ENCODE measurements at regions not wholly inside any gene's neighbourhood (a gene's known extent, or its start where the extent isn't known, plus 50 kb on each side); places are given as distances from the start of the nearest gene placed in this dataset.
"Not testable (repeated sequence)": the region's sequence is repeated elsewhere in the genome, so short reads cannot be mapped to it uniquely, and the experiment has no call there.

DNA sequence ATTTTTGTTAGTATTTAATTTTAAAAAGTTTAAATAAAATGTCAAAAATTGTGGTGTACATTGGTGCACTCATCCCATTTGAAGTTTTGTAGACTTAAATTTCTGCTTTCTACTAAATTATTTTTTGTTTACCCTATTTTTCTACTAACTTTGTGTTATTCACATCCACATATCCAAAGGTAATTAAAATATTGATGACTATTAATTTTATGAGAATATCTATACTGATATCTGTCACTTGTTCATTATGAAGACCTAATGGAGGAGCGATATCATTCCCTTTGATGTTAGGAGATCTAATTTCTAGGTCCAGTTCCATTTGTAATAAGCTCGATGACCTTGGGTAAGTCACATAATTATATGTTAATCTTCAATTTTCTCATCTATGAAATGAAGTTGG is 325.7 kb upstream of the STXBP6 start:
- Mint-ChIP-seq H3K36me3 (no peaks in the 10 kb centered on the region), H3K4me1 (no peaks in the 10 kb centered on the region), H3K27ac (no peak overlapping the region), H3K4me3 (no peak overlapping the region), H3K9me3 (peaks cover 2 to 3% of the 10 kb centered on the region in 2 donors), H3K27me3 (ENCODE audit: low read depth in 2 of 2) (peaks cover 7 to 37% of the 10 kb centered on the region in 2 donors)
- ATAC-seq (no peak), DNase-seq (no peak)
- WGBS (ENCODE audit: insufficient coverage): no CpG with 5 or more reads among the region's 2 CpGs
- no peak overlapping the region for H3K27ac ChIP-seq (ENCODE audit: low read length)
- TF ChIP-seq, protein P1, sequence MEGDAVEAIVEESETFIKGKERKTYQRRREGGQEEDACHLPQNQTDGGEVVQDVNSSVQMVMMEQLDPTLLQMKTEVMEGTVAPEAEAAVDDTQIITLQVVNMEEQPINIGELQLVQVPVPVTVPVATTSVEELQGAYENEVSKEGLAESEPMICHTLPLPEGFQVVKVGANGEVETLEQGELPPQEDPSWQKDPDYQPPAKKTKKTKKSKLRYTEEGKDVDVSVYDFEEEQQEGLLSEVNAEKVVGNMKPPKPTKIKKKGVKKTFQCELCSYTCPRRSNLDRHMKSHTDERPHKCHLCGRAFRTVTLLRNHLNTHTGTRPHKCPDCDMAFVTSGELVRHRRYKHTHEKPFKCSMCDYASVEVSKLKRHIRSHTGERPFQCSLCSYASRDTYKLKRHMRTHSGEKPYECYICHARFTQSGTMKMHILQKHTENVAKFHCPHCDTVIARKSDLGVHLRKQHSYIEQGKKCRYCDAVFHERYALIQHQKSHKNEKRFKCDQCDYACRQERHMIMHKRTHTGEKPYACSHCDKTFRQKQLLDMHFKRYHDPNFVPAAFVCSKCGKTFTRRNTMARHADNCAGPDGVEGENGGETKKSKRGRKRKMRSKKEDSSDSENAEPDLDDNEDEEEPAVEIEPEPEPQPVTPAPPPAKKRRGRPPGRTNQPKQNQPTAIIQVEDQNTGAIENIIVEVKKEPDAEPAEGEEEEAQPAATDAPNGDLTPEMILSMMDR (IDR thresholded peaks at IDR 0.05): no peak
- H3K36me3 ChIP-seq (ENCODE audit: control insufficient read depth, insufficient read depth, low read length): no peaks in the 10 kb centered on the region
- H3K9me3 ChIP-seq (ENCODE audit: control insufficient read depth, insufficient read depth, low read length): no peaks in the 10 kb centered on the region
- no peaks in the 10 kb centered on the region for H3K27me3 ChIP-seq (ENCODE audit: control insufficient read depth, insufficient read depth, low read length)
- H3K4me3 ChIP-seq (ENCODE audit: low read length): no peak overlapping the region
- intact Hi-C loops (cut with micrococcal nuclease): no loop called here
- H3K4me1 ChIP-seq (ENCODE audit: control insufficient read depth, insufficient read depth, low read length): no peaks in the 10 kb centered on the region

DNA sequence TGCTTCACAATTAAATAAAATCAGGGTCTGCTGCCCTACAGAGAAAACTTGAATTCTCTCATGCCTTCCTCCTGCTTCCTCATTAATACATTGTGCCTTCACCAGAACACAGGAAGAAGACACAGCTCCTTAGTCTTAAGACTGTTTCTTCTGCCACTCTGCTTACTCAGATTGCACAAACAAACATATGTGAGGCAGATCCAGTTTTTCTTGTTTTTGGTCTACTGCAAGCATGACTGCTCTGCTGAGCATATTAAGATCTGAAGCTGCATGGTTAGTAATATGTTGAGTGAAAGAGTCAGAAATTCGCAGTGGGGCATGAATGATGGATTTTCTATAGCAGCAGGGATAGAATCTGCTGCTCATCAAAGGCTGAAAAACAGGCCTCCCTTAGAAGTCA is 321.1 kb upstream of the STXBP6 start:
- Mint-ChIP-seq H3K4me1 (no peaks in the 10 kb centered on the region), H3K9me3 (peaks cover 4 to 7% of the 10 kb centered on the region in 2 donors), H3K27ac (no peak overlapping the region), H3K4me3 (no peak overlapping the region), H3K36me3 (no peaks in the 10 kb centered on the region), H3K27me3 (ENCODE audit: low read depth in 2 of 2) (peaks cover 0 to 2% of the 10 kb centered on the region in 2 donors)
- TF ChIP-seq, protein P1 (IDR thresholded peaks at IDR 0.05): no peak
- H3K4me3 ChIP-seq (ENCODE audit: low read length): no peak overlapping the region
- H3K4me1 ChIP-seq (ENCODE audit: control insufficient read depth, insufficient read depth, low read length): no peaks in the 10 kb centered on the region
- WGBS (ENCODE audit: insufficient coverage): 92% methylated on average over 1 of the region's 1 CpG
- no peaks in the 10 kb centered on the region for H3K9me3 ChIP-seq (ENCODE audit: control insufficient read depth, insufficient read depth, low read length)
- ATAC-seq: no peak
- no peaks in the 10 kb centered on the region for H3K27me3 ChIP-seq (ENCODE audit: control insufficient read depth, insufficient read depth, low read length)
- no peak for DNase-seq
- intact Hi-C loops (cut with micrococcal nuclease): no loop called here
- H3K36me3 ChIP-seq (ENCODE audit: control insufficient read depth, insufficient read depth, low read length): no peaks in the 10 kb centered on the region
- H3K27ac ChIP-seq (ENCODE audit: low read length): no peak overlapping the region

DNA sequence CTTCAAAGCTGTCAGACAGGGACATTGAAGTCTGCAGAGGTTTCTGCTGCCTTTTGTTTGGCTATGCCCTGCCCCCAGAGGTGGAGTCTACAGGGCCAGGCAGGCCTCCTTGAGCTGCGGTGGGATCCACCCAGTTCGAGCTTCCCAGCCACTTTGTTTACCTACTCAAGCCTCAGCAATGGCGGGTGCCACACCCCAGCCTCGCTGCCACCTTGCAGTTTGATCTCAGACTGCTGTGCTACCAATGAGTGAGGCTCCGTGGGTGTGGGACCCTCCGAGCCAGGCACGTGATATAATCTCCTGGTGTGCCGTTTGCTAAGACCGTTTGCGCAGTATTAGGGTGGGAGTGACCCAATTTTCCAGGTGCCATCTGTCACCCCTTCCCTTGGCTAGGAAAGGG is 320.1 kb upstream of the STXBP6 start:
- H3K9me3 Mint-ChIP-seq; H3K36me3 ChIP-seq (ENCODE audit: control insufficient read depth, insufficient read depth, low read length); DNase-seq; H3K36me3 Mint-ChIP-seq; H3K27me3 ChIP-seq (ENCODE audit: control insufficient read depth, insufficient read depth, low read length); H3K4me3 Mint-ChIP-seq; H3K27ac ChIP-seq (ENCODE audit: low read length); intact Hi-C loops (cut with micrococcal nuclease); H3K4me1 Mint-ChIP-seq; ATAC-seq; H3K9me3 ChIP-seq (ENCODE audit: control insufficient read depth, insufficient read depth, low read length); H3K4me1 ChIP-seq (ENCODE audit: control insufficient read depth, insufficient read depth, low read length); H3K27me3 Mint-ChIP-seq (ENCODE audit: low read depth in 2 of 2); H3K4me3 ChIP-seq (ENCODE audit: low read length); H3K27ac Mint-ChIP-seq: not testable (repeated sequence)
- 88% methylated on average over 10 of the region's 10 CpGs for WGBS (ENCODE audit: insufficient coverage)

DNA sequence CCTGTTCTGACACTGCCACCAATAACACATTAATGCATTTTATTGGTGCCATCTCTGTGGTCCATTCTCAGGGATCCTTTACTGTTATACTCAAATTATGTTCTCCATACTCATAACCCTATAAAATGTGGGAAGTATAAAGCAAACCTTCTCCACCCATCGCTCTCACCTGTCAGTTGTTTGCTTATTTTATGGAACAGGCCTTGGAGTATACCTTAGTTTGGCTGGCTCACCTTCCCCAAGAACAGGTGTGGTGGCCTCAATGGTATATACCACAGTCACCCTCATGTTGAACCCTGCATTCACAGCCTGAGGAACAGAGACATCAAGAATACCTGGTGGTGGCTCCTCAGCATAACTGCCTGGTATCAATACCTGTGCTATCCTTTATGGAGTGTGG is 308.4 kb upstream of the STXBP6 start:
- no peak for ATAC-seq

More for the DNA sequence above, 308.4 kb upstream of the STXBP6 start:
- no peaks in the 10 kb centered on the region for H3K9me3 ChIP-seq (ENCODE audit: control insufficient read depth, insufficient read depth, low read length)
- no peaks in the 10 kb centered on the region for H3K4me1 Mint-ChIP-seq
- H3K27me3 Mint-ChIP-seq (ENCODE audit: low read depth in 2 of 2): peaks cover 4 to 9% of the 10 kb centered on the region in 2 donors
- WGBS (ENCODE audit: insufficient coverage): 67% methylated on average over 1 of the region's 1 CpG
- no peak overlapping the region for H3K4me3 ChIP-seq (ENCODE audit: low read length)
- H3K27ac ChIP-seq (ENCODE audit: low read length): no peak overlapping the region
- H3K9me3 Mint-ChIP-seq: peaks cover 2 to 8% of the 10 kb centered on the region in 2 donors
- no peaks in the 10 kb centered on the region for H3K36me3 ChIP-seq (ENCODE audit: control insufficient read depth, insufficient read depth, low read length)
- H3K27ac Mint-ChIP-seq: no peak overlapping the region
- no peaks in the 10 kb centered on the region for H3K36me3 Mint-ChIP-seq
- TF ChIP-seq, protein P1 (IDR thresholded peaks at IDR 0.05): no peak
- H3K27me3 ChIP-seq (ENCODE audit: control insufficient read depth, insufficient read depth, low read length): peaks cover 2% of the 10 kb centered on the region
- no peak overlapping the region for H3K4me3 Mint-ChIP-seq
- DNase-seq: no peak
- intact Hi-C loops (cut with micrococcal nuclease): no loop called here
- no peaks in the 10 kb centered on the region for H3K4me1 ChIP-seq (ENCODE audit: control insufficient read depth, insufficient read depth, low read length)

Measured in natural killer cell (primary cell).